Osteoblast (primary cell): ENCODE measurements at regions not wholly inside any gene's neighbourhood (a gene's known extent, or its start where the extent isn't known, plus 50 kb on each side); places are given as distances from the start of the nearest gene placed in this dataset.
"Not testable (repeated sequence)": the region's sequence is repeated elsewhere in the genome, so short reads cannot be mapped to it uniquely, and the experiment has no call there.

Experiments used
- DNase-seq: peaks from one replicate; pipeline ENCODE4 v3.0.0; 2011; ENCODE audit warnings: low spot score, mixed read lengths; ENCODE audit not compliant: insufficient read length; ENCODE audit errors: missing footprints
- H2AFZ ChIP-seq: 2 replicates; pipeline ENCODE4 v1.6.0; 2011; ENCODE audit warnings: mild to moderate bottlenecking, low read length
- H3K27ac ChIP-seq: 2 replicates; pipeline ENCODE4 v1.5.1; 2011; ENCODE audit warnings: mild to moderate bottlenecking, low read depth, low read length, moderate library complexity
- H3K27me3 ChIP-seq: 2 replicates; pipeline ENCODE4 v1.6.0; 2012; ENCODE audit warnings: mild to moderate bottlenecking, control low read depth, inconsistent platforms, low read length, moderate library complexity; ENCODE audit not compliant: insufficient read depth
- H3K36me3 ChIP-seq: 2 replicates; pipeline ENCODE4 v1.5.1; 2011; ENCODE audit warnings: mild to moderate bottlenecking, low read length, control low read depth, moderate library complexity; ENCODE audit not compliant: insufficient read depth
- H3K4me1 ChIP-seq: 2 replicates; pipeline ENCODE4 v1.5.1; 2011; ENCODE audit warnings: mild to moderate bottlenecking, low read length, control low read depth, moderate library complexity; ENCODE audit not compliant: insufficient read depth
- H3K4me2 ChIP-seq: 2 replicates; pipeline ENCODE4 v1.6.0; 2011; ENCODE audit warnings: mild to moderate bottlenecking, low read length; ENCODE audit not compliant: insufficient read depth
- H3K4me3 ChIP-seq: fragments of 200-600 bp; sonication (generic); 3 replicates; pipeline ENCODE4 v1.5.1; 2012; ENCODE audit warnings: mild to moderate bottlenecking, low read length, inconsistent platforms; ENCODE audit not compliant: insufficient read depth
- H3K79me2 ChIP-seq: 2 replicates; pipeline ENCODE4 v1.6.0; 2012; ENCODE audit warnings: mild to moderate bottlenecking, low read length, control low read depth, inconsistent platforms; ENCODE audit not compliant: insufficient read depth
- H3K9me3 ChIP-seq: 2 replicates; pipeline ENCODE4 v1.5.1; 2011; ENCODE audit warnings: low read depth, low read length, control low read depth
- H4K20me1 ChIP-seq: 2 replicates; pipeline ENCODE4 v1.6.0; 2012; ENCODE audit warnings: mild to moderate bottlenecking, low read length, control low read depth; ENCODE audit not compliant: insufficient read depth
- TF ChIP-seq, protein P1 (sequence below): IDR thresholded peaks from 2 replicates; pipeline ENCODE4 v1.5.1; 2011; ENCODE audit warnings: mild to moderate bottlenecking, low read depth, low read length, moderate library complexity; ENCODE audit errors: extremely low read depth

DNA sequence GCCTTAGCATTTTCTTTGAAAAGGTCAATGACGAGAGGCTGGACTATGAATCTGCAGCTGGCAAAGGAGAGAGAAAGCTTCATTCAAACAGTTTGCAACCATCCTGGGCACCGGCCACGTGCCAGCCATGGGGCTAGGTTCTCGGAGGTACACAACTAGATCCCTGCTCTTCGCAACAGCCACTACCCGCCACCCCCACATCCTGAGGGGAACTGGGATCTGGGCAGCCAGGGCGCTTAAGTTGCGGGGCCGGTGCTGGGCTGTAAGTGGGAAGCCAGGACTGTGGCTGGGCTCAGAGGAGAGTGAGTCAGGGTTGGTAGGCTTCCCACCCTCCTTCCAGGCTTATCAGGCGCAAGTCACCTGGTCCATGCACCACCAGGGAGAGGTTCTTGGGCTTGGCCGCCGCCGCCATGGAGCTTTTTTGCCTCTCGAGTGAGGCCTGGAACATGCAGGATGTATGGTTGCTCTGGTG is 95.0 kb upstream of the TERB2 start:
- Histone ChIP-seq H3K27me3 (no peaks in the 10 kb centered on the region), H3K9me3 (no peaks in the 10 kb centered on the region), H2AFZ (no peak overlapping the region), H3K4me1 (no peaks in the 10 kb centered on the region), H3K4me3 (no peak overlapping the region), H4K20me1 (no peaks in the 10 kb centered on the region), H3K27ac (no peak overlapping the region), H3K36me3 (no peaks in the 10 kb centered on the region), H3K79me2 (no peaks in the 10 kb centered on the region), H3K4me2 (no peak overlapping the region)
- TF ChIP-seq, protein P1, sequence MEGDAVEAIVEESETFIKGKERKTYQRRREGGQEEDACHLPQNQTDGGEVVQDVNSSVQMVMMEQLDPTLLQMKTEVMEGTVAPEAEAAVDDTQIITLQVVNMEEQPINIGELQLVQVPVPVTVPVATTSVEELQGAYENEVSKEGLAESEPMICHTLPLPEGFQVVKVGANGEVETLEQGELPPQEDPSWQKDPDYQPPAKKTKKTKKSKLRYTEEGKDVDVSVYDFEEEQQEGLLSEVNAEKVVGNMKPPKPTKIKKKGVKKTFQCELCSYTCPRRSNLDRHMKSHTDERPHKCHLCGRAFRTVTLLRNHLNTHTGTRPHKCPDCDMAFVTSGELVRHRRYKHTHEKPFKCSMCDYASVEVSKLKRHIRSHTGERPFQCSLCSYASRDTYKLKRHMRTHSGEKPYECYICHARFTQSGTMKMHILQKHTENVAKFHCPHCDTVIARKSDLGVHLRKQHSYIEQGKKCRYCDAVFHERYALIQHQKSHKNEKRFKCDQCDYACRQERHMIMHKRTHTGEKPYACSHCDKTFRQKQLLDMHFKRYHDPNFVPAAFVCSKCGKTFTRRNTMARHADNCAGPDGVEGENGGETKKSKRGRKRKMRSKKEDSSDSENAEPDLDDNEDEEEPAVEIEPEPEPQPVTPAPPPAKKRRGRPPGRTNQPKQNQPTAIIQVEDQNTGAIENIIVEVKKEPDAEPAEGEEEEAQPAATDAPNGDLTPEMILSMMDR, result no peak
- no peak for DNase-seq

DNA sequence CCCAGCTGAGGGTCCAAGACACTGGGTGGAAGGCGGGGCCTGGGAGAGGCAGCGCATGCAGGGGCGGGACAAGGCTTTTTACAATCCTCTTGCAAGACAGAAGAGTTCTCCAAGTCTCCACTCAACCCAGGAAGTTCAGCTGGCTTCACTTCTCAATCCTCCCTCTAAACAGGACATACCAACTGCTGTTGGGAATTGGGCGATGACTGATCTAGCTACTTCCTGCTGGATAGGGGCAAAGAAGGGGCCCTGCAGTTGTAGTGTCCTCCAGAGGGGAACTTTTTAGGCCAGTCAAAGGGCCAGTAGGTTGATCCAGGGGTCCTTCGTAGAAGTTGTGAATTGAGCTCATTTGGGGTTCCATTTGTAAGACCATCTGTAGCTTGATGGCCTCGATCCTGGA is 94.6 kb upstream of the TERB2 start:
- H3K27me3 ChIP-seq, result no peaks in the 10 kb centered on the region
- no peak overlapping the region for H3K27ac ChIP-seq
- no peak overlapping the region for H3K4me3 ChIP-seq
- no peaks in the 10 kb centered on the region for H3K4me1 ChIP-seq
- no peak overlapping the region for H3K4me2 ChIP-seq
- no peaks in the 10 kb centered on the region for H3K79me2 ChIP-seq
- H2AFZ ChIP-seq, result no peak overlapping the region
- no peaks in the 10 kb centered on the region for H3K36me3 ChIP-seq
- no peak for DNase-seq
- TF ChIP-seq, protein P1, result no peak
- no peaks in the 10 kb centered on the region for H3K9me3 ChIP-seq
- H4K20me1 ChIP-seq, result no peaks in the 10 kb centered on the region

DNA sequence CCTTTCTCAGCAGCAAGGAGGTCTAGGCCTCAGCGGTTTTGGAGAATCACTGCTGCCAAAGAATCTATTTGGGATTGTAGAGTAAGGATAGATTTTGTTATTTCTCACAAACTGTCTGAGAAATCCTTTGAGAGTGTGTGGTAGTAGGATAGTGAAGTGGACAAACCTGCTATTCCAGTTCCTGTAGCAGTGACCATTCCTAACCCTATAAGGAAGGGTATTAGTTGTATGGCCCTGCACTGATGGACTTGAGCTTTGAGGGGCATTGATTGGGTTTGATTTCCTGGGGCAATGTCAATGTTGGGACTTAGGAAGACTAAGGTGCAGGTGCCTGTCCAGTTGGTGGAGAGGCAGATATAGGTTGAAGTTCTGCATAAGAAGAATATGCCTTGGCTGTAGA is 93.6 kb upstream of the TERB2 start:
- not testable (repeated sequence) for H3K36me3 ChIP-seq, H4K20me1 ChIP-seq, H3K4me3 ChIP-seq

DNA sequence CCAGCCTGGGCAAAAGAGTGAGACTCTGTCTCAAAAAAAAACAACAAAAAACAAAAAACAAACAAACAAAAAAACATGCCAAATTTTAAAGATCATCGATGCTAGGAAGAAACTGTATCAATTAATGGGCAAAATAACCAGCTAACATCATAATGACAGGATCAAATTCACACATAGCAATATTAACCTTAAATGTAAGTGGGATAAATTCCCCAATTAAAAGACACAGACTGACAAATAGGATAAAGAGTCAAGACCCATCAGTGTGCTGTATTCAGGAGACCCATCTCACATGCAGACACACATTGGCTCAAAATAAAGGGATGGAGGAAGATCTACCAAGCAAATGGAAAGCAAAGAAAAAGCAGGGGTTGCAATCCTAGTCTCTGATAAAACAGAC is 88.4 kb upstream of the TERB2 start:
- H3K36me3 ChIP-seq, DNase-seq, H3K79me2 ChIP-seq, H4K20me1 ChIP-seq, H3K4me2 ChIP-seq, H3K4me3 ChIP-seq, H2AFZ ChIP-seq, H3K27ac ChIP-seq, H3K4me1 ChIP-seq, H3K27me3 ChIP-seq, H3K9me3 ChIP-seq: not testable (repeated sequence)

More for the DNA sequence above, 93.6 kb upstream of the TERB2 start:
- not testable (repeated sequence) for H3K27ac ChIP-seq, H3K4me2 ChIP-seq, H3K9me3 ChIP-seq, H3K27me3 ChIP-seq, H3K79me2 ChIP-seq, H3K4me1 ChIP-seq, H2AFZ ChIP-seq, DNase-seq

DNA sequence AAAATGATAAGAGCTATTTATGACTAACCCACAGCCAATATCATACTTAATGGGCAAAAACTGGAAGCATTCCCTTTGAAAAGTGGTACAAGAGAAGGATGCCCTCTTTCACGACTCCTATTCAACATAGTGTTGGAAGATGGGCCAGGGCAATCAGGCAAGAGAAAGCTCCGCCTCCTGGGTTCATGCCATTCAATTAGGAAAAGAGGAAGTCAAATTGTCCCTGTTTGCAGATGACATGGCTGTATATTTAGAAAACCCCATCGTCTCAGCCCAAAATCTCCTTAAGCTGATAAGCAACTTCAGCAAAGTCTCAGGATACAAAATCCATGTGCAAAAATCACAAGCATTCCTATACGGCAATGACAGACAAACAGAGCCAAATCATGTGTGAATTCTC is 86.4 kb upstream of the TERB2 start:
- not testable (repeated sequence) for H2AFZ ChIP-seq, H3K27me3 ChIP-seq, H4K20me1 ChIP-seq, H3K27ac ChIP-seq, H3K4me3 ChIP-seq, H3K79me2 ChIP-seq, H3K36me3 ChIP-seq, DNase-seq, H3K9me3 ChIP-seq, H3K4me1 ChIP-seq, H3K4me2 ChIP-seq
